ENCODE measurements at regions not wholly inside any gene's neighbourhood (a gene's known extent, or its start where the extent isn't known, plus 50 kb on each side); places are given as distances from the start of the nearest gene placed in this dataset.

DNA sequence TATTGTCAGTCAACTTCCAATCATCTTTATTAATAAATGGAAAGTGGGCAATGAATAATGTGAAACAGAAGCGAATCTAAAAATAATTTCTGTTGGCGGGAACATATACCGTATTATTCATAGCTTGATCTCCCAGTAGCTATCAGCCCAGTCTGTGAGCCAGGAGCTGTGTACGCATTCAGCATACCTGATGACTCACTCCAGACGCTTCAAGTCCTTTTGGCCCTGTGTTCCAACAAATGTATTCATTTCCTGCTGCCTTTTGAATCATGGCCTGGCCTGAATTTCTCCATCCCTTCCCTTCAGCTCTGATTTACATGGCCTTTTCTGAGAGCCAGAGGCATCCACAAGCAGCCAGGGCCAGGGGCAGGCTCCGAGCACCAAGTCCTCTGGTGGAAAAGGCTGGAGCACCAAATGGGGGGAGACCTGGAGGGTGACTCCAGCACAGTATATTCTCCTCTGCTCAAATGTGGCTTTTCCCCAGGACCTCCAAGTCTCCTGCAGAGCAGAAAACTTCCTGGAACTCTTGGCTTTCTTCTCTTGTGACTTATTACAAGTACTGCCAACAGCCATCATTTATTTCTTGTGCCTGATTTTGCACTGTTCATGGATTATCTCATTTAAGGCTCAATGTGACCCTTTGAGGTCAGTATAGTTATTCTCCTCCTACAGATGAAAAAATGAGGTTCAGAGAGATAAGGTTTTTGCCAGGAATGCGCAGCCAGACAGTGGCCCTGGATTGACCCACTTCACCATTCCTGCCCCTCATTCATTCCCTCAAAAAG lies 108.7 kb downstream of the EN1 start:
- peak; percentile 50 for DNase-seq

DNA sequence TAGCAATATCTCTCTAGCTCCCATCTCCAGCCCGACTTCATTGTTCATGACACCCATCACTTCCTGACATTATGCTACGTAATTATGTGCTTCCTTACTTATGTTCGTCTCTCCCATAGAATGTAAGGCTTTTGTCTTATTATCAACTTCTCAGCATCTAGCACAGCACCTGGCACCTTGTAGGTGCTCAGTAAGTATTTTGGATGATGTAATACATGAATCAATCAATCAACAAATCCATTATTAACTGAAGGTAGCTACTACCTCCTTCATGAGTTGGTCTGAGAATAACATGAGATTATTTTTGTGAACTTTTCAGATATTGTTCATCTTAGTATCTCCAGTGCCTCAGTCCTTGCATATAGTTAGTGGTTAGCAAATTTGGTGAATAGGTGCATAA lies 109.3 kb downstream of the EN1 start:
- no peak for DNase-seq

DNA sequence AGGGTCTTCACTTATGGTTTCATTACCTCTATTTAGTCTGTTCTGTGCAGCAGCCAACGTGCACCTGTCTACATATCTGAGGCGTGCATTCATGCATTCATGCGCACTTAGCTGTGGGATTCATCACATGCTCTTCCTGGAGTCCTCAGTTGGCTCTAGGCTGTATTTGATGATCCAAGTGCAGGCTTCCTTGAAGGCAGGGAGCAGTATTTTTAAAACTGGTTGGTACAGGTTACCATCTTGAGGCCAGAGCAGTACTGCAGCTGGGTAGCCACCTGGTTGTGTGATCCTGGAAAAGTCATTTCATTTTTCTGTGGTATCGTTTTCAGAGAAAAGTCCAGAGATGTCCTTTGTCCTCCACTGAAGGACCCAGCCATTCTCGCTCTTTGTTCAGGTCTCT lies 109.8 kb downstream of the EN1 start:
- no peak for DNase-seq

GRCh38 chr2:118732432-118732831 lies 115.0 kb downstream of the EN1 start:
- DNase-seq = no peak

DNA sequence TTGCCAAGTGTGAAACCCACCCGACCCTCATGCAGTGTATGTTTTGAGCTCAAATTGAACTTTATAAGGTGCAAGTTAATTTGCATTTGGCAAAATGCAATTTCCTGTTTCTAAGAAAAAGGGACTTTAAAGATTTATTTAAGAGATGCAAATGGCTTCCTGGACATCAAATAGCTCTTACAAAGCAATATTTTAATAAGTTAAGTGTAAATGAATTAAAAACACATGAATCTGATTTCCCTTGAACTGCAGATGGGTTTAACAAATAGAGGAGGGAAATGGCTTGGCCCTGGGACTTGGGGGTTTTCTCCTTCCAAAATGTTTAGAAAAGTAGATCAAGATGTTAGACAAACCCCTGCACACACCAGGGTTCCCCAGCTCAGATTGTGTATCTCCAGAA lies 116.0 kb downstream of the EN1 start:
- DNase-seq = no peak

DNA sequence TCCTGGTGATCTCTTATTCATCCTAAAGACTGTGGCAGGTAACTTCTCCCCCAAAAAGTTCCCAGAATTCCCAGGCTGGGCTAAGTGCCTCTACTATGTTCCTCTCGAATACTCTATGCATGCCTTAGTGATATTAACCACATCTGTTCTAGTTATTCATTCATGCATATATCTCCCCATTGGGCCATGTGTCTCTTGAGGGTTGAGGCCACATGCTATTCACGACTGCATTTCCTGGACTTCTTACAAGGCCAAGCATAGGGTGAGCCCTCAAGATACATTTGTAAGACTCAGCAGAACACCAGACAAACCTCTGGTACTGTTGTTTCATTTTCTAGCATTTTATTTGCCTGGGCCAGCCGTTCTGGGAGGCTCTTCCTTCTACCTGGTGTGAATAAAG lies 117.0 kb downstream of the EN1 start:
- no peak for DNase-seq

GRCh38 chr2:118729760-118730159 lies 117.7 kb downstream of the EN1 start:
- no peak for DNase-seq

DNA sequence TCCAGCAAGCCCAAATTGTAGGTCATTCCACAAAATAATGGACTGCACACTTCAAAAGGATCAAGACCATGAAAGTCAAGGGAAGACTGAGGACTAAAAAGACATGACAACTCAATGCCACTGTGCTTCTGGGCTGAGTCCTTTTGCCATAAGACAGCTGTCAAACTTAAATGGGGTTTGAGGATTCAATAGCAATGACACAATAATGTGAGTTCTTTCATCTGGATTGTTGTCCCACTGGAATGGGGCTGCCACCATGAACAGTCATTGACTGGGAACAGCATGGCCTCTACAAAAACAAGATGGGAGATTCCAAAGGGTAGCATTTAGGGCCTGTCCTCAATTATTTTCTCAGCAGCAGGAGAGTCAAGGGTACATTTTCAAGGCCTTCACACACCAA lies 118.5 kb downstream of the EN1 start:
- no peak for DNase-seq

DNA sequence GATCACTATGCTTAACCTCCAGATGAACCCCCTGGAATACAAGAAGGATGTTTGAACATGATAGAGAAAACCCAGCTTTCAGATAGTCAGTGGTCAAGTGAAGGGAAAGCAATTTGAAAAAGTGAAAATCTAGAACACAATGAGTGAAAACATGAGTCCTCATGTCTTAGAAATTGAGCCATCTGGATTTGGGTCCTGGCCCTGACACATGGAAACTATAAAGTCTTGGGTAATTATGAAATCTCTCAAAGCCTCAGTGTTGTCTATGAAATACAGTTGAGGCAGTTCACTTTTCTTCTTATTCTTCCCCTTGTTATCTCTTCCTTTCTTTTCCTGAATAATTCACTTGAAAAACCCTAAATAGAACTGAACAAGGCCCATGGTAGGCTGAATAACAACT lies 120.6 kb downstream of the EN1 start:
- no peak for DNase-seq

GRCh38 chr2:118723394-118723793 lies 124.1 kb downstream of the EN1 start:
- no peak for DNase-seq

DNA sequence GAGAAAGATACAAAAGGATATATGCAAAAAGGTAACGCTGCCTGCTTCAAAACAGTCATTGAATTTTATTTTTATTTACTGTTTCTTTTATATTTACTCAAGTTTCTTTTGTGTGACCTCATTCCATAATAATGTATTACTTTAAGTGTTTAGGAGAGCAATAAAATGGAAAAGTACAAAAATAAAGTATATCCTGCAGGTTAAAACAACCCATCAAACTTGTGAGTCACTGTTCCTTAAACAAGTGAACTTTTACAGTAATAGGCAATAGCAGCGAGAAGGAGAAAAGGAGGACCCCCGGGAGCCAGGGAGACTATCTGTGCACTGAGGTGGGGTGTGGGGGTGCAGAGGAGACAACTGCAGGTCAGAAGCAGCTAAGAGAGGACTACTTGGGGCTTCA lies 124.5 kb downstream of the EN1 start:
- DNase-seq = no peak

DNA sequence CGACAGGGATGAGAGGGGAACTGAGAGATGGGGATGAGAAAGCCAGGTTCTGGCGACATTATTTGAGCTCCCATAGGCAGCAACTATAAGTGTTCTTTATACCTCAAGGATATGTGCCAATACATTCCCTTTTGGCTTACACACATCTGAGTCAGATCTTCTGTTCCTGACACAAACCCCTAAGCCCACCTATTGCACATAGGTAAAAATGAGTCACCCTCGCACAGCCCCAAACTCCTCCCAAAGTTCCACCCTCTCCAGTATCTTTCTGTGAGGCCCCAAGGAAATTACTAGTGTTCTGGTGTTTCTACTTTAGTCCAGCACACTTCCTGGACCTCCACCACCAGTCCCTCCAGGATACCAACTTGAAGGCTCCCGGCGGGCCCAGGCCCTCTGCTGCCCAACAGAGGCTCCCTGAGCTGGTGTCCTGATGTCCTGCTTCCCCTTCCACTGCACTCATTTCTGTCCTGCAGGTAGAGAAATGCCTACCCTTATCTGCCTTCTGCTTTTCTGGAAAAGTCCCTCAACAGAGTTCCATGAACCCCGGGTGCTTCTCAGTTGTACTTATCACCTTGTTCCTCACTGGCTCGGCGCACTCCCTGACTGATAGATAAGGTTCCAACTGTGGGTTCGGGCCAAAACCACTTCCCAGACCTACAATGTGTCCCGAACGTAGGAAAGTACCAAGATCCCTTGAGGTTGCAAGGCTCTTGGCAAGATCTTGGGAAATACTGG lies 125.5 kb downstream of the EN1 start:
- no peak for DNase-seq

GRCh38 chr2:118720866-118721265 lies 126.6 kb downstream of the EN1 start:
- DNase-seq = no peak

DNA sequence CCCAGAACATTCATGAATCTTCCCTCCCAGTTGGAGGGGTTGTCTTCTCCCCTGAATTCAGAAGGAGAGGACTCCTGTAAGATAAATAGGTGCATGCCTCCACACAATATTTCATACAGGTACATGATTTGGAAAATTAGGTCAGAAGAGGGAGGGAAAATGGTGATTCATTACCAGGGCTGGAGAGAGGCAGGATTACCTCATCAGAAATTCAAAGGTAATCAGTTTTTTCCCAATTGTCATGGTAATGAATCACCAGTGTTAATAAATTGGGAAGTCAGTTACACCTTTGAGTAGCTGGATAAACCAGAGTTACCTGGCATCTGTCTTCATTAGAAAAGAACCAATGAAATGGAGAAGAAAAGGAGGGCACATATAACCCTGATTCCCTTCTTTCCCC lies 128.5 kb downstream of the EN1 start:
- no peak for DNase-seq

GRCh38 chr2:118716102-118716501 lies 131.3 kb downstream of the EN1 start:
- DNase-seq = no peak

- no peak for DNase-seq
These were observed 133.3 kb downstream of the EN1 start for GRCh38 chr2:118714118-118714517.

- DNase-seq = no peak
These were observed 135.8 kb downstream of the EN1 start for GRCh38 chr2:118711603-118712002.

- DNase-seq = no peak
These were observed 137.0 kb downstream of the EN1 start for GRCh38 chr2:118710481-118710880.

- DNase-seq = no peak
These were observed 137.7 kb downstream of the EN1 start for GRCh38 chr2:118709786-118710185.

DNA sequence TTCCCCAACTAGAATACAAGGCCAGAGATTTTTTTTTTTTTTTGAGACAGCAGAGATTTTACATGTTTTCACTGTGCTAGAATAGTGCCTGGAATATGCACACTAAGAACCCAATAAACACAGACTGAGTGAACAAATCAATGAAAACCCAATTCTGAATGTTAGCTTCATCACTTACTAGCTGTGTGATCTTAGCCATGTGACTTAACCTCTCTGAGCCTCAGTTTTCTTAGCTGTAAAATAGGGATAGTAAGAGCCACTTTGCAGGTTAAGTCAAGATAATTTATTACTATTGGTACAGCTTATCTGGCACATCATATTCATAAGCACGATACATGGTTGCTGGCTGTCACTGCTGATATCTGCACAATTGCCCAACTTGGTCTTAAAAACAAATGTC lies 140.6 kb downstream of the EN1 start:
- DNase-seq = no peak

DNA sequence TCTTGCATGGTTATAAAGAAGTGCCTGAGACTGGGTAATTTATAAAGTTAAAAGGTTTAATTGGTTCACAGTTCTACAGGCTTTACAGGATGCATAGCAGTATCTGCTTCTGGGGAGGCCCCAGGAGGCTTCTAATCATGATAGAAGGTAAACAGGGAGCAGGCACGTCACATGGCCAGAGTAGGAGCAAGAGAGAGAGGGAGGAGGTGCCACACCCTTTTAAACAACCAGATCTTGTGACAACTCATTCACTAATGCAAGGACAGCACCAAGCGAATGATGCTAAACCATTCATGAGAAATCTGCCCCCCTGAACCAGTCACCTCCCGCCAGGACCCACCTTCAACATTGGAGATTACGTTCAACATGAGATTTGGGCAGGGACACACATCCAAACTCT lies 141.1 kb downstream of the EN1 start:
- DNase-seq = no peak

GRCh38 chr2:118705032-118705431 lies 142.4 kb downstream of the EN1 start:
- DNase-seq = peak; percentile 21

- no peak for DNase-seq
These were observed 147.8 kb downstream of the EN1 start for GRCh38 chr2:118699447-118700175.

- DNase-seq = no peak
These were observed 148.9 kb downstream of the EN1 start for GRCh38 chr2:118698564-118698963.
